ENCODE measurements at regions not wholly inside any gene's neighbourhood (a gene's known extent, or its start where the extent isn't known, plus 50 kb on each side); places are given as distances from the start of the nearest gene placed in this dataset.

GRCh38 chr2:155054712-155055111 is 356.2 kb downstream of the KCNJ3 start:
- TF ChIP-seq EZH2 (IDR thresholded peaks at IDR 0.05; ENCODE audit: insufficient read depth, low read length) (no peak), CTCF (IDR thresholded peaks at IDR 0.05; ENCODE audit: insufficient read depth, low read depth, low read length) (no peak)

Measured in astrocyte (in vitro differentiated cells and primary cell).